NCI-H2196 treated with DMSO at 0.1 percent for 48 hours (cell line): ENCODE measurements at regions not wholly inside any gene's neighbourhood (a gene's known extent, or its start where the extent isn't known, plus 50 kb on each side); places are given as distances from the start of the nearest gene placed in this dataset.

Experiments used
- DNase-seq: peaks from one replicate; lab custom pipeline; 2025; ENCODE audit not compliant: unreplicated experiment; lab: John Stamatoyannopoulos, UW

DNA sequence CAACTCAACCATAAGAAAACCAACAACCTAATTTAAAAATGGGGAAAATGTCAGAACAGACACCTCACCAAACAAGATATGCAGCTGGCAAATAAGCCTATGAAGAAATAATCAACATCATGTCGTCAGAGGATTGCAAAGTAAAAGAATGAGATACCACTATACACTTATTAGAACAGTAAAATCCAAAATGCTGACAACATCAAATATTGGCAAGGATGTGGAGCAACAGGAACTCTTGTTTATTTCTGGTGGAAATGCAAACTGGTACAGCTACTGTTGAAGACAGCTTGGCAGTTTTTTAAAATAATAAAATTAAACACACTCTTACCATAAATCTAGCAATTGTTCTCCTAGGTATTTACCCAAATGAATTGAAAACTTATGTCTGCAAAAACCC, 140.7 kb upstream of the B3GAT1 start:
- no peak for DNase-seq

DNA sequence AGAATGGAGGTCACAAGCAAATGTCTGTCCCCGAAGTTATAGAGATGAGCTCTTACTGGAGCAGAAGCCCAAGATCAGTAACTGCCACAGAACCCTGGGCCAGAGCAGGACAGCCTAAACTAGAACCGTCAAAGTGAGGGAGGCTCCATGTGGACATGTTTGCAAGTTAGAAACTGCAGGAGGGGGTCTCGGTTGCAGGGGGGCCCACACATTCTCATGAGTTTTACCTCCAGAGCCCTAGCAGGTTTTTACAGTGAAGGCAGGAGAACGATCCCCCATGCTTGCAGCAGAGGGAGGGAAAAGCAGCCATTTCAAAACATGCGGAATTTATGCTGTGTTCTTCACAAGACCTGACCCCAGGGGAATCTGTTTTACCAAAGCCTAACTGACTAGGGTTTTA, 133.5 kb upstream of the B3GAT1 start:
- DNase-seq: no peak

GRCh38 chr11:134544095-134544815, 132.2 kb upstream of the B3GAT1 start:
- no peak for DNase-seq

GRCh38 chr11:134543645-134544044, 131.6 kb upstream of the B3GAT1 start:
- DNase-seq: no peak

DNA sequence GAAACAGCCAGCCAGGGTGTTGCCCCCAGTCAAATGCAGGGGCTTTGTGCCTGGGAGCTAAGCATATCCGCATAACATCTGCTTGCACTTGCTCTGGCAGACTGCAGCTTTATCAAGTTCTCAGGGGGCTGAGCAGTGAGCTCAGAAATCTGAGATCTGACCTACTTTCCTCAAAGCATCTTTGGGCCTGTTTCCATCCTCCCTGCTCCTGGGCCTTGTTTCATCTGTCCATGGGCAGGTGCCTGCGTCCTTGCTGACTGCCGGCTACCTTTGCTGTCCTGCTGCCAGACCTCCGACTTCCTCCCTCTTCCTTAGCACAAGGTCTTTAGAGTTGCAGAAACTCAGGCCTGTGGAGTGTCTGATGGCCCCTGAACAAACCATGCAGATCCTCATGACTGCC, 131.2 kb upstream of the B3GAT1 start:
- DNase-seq: no peak

DNA sequence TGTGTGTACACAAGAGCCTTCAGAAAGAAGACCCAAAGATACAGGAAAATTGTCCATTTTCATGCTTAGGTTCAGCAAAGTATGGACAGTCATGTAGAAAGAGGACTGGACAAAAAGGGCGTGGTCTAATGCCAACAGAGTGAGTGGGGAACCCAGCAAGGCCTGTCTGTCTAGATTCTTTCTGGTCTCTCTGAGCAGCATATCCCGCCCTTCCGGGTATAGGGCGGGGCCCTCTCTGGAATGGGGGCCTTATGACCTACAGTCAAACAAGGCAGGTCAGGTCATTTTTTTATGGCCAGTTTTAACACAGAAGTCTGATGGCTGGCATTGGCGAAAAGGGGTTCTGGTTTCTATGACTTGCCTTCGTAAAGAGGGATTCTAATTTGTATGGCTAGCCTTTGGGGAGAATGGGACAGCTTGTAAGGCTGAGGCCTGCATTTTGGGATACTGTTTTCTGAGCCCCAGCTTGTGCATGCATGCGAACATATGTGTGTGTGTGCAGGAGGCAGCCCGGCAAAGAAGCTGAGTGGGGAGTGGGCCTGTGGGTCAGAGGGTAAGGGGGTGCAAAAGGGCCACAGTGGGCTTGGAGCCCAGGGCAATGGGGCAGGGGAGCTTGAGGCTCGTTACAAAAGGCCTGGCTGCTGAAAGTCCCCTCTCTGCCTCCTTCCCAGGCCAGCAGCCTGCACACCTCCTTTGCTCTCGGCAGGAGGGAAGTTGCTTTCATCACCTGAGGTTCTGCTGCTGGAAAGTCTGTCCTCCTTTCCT, 130.5 kb upstream of the B3GAT1 start:
- no peak for DNase-seq

- DNase-seq: no peak
Measured at GRCh38 chr11:134541951-134542350, 129.9 kb upstream of the B3GAT1 start.

GRCh38 chr11:134541355-134541754, 129.3 kb upstream of the B3GAT1 start:
- DNase-seq: no peak

DNA sequence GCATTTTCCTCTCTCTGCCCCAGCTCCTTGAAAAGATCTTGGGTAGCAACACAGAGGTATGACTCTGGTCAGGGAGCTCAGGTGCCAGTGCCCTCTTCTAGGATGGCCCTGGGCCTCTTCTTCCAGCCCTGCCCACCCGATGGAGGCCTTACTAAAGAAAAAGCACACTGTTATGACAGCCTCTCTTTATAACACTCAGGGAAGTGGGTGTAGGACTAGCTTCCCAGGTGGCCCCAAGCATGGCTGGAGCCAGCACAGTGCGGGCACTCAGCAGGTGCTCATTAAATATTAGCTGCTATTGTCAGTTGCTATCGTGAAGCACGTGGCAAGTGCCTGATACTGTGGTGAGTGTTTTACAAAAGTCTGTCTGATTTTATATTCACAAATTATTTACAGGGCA, 127.2 kb upstream of the B3GAT1 start:
- no peak for DNase-seq

- DNase-seq: no peak
Measured at GRCh38 chr11:134538742-134539141, 126.7 kb upstream of the B3GAT1 start.

DNA sequence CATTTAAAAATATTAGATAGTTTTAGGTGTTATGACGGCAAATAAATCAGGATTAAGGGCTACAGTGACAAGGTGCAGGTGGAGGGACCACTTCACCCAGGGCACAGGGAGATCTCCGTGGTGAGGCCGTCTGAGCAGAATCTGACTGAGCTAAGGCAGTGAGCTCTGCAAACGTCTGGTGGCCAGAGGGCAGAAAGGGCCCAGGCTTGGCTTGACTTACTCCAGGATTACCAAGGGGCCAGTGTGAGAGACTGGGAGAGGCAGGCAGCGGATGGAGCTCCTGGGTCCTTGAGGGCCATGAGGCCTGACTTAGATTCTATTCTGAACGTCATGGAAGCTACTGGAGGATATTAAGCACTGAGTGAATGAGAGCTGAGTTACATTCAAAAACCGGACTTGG, 125.9 kb upstream of the B3GAT1 start:
- DNase-seq: no peak

DNA sequence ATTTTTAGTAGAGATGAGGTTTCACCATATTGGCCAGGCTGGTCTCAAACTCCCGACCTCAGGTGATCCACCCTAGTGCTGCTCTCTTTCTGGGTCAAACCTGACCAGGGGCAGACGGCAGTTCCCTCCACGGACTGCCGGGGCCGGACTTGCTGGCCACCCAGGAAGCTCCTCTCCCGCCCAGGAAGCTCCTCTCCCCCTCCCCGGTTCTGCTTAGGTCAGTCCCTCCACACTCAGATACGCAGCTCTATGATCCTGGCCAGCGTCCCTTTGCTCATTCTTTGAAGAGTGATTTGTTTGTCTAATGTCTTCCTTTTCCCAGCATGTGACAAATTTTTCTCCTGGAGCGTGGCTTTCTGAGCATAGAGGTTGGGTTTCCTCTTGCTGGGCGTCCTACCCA, 125.3 kb upstream of the B3GAT1 start:
- DNase-seq: no peak

GRCh38 chr11:134536677-134537076, 124.6 kb upstream of the B3GAT1 start:
- DNase-seq: no peak

GRCh38 chr11:134536219-134536618, 124.2 kb upstream of the B3GAT1 start:
- DNase-seq: no peak

DNA sequence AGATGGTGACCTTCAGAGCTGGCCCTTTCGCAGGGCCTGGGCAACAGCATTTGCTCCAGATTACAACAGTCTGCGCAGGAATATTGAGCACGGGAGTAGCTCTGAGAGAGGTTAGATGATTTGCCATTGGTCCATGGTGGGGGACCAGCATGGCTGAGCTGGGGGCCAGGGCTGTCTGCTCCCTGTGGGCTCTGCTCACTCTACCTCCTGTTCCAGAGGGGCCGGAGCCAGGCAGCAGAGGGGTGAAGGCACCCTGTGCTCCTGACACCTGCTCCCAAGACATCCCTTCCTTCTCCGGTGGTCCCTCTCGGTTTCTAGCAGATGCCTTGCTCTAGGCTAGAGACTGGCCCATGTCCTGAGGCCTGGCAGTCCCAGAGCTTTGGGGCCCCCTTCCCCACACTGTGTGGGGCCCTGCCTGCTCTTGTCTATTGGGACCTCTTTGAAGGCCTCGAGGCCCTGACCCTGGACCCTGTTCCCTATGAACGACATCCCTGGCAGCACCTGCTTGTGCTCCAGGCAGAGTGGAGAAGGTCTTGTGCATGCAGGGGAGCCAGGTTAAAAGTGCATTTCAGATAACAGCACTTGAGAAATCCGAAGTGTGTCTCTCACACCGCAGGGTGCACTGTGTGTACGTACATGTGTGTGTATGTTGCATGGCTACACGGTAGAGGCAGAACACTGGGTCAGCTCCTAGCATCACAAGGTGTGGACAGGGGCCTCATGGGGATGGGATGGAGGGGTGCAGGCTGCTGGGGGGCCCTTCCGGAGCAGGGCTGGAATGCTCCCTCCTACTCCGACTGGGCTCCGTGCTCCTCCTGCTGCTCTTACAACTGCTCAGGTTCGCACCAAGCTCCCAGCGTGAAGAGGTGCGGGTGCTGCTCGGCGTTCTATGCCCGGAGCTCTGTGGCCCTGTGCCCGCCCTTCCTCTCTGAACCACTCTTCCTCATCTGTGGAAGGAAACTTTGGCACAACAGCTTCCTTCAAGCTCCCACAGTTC, 123.3 kb upstream of the B3GAT1 start:
- no peak for DNase-seq

DNA sequence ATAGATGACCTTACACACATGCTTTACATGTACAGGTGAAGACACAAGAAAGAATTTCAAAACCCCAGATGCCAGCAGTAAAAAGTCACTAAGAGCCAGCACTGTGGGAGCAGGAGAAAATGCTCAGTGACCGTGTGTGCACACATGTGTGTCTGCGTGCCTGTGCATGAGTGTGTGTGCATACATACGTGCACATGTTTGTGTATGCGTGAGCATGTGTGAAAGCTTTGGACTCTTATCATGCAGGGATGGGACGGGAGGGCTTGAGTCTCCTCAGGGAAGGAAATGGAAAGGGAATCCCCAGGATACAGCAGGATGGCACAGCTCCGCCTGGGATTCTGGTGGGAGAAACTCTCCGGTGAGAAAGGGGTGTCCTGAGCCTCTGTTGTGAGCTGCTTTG, 121.5 kb upstream of the B3GAT1 start:
- DNase-seq: no peak

DNA sequence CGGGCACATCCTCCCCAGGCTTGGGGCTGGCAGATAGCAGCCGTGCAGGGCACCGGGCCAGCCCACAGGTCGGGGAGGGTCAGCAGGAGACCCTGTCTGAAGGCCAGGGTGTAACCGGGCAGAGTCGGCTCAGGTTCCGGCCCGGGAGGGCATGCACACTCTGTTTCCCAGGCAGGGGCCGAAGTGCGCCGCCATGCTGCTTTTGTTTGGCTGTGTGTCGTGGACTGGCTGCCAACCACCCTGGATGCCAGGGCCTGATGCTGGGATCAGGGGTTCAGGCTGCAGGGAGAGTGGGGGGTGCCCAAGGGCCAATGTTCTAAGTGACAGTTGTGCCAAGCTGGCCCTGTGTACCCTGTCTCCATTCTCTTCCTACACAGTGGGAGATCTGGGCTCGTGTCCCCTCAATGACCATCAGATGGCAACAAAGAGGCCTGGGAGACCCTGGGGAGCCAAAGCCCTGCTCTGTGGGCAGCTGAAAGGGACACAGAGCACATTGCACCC, 120.9 kb upstream of the B3GAT1 start:
- no peak for DNase-seq

DNA sequence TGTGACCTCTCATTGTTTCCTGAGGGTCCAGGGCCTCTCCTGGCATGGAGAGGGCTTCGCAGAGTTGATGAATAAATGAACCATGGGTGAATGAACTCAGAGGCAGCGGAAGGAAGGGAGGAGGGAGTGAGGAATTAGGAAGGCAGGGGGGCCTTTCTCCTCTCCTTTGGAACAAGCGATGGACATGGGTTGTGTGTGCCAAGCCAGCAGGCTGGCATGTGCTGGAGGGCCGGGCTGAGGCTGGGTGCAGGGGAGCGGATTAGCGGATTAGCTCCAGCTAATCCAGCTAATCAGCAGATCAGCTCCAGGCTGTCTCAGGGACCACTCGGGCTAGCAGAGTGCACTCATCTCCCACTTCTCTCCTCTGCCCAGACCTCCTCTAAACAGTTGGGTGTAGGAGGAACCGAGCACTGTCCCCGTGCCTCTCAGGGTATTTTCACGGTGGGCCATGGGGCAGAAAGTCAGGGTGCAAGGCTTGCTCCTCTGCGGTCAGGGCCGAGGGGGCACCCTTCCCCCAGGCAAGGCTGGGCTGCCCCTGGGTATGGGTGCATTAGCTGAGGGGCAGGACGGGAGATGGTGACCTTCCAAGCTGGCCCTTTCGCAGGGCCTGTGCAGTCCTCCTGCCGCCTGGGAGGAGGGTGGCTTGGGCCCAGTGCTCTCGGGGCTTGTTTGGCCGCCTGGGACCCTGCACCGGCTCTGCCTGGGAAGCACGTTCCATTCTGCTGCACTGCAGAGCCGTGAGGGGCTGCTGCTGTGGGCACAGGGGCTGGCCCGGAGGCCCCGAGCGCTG, 120.3 kb upstream of the B3GAT1 start:
- no peak for DNase-seq

DNA sequence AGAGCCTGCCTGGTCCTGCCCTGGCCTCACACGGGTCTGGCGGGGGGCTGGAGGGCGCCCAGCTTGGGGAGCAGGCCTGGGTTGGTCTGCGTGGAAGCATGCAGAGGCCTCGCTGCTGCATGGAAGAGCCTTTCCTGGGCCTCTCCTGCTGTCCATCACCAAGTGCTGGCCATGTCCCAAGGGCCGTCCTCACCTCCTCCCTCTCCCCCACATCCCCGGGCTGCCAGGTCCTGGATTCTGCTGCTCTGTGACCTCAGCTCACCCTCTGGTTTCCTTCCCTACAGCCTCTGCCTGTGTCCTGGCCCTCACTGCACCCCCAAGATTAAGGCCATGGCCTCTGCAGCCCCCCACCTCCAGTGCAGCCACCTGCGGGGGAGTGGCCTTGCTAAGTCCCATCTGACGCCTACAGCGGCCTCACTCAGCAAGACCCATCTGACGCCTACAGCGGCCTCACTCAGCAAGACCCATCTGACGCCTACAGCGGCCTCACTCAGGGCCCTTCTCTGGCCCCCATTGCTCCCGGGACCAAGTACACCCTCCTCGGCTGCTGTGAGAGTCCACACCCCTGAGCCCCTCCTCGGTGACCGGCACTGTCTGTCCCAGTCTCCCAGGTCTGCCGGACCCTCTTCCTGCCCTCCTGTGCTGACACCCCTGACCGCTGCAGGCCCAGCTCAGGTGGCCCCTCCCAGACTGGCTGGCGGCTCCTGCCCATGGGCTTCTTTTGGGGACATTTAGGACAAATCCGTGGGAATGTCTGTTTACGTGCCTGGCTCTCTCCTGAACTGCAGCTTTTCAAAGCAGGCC, 119.5 kb upstream of the B3GAT1 start:
- no peak for DNase-seq
